Stimulated activated CD4-positive, alpha-beta T cell treated with anti-CD3 and anti-CD28 coated beads, Interleukin-2, amount 100 ng/mL, for 48 hours (primary cell): ENCODE measurements at regions not wholly inside any gene's neighbourhood (a gene's known extent, or its start where the extent isn't known, plus 50 kb on each side); places are given as distances from the start of the nearest gene placed in this dataset.
"Not testable (repeated sequence)": the region's sequence is repeated elsewhere in the genome, so short reads cannot be mapped to it uniquely, and the experiment has no call there.

Experiments
- DNase-seq, 2 donors: peaks; one replicate each; pipeline ENCODE4 v3.0.0-alpha.2; 2020

DNA sequence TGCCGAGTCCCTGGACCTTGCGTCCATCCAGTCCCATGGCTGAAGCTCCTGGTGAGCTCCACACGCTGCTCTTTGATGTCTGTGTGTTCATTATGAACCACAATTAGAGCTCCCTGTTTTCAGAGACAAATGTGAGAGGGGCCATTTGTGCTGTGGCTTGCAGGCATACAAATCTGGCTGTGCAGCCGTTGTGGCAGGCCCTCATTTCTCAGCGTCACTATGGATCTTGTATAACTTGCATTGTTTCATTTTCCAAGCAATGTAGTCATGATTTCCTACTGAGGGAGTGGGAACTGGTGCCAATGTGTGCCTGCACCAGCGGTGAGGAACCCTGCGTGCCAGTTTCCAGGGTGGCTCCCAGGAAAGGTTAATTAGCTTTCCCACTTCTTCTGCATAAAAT, 542.6 kb downstream of the TMEM114 start:
- no peak for DNase-seq

DNA sequence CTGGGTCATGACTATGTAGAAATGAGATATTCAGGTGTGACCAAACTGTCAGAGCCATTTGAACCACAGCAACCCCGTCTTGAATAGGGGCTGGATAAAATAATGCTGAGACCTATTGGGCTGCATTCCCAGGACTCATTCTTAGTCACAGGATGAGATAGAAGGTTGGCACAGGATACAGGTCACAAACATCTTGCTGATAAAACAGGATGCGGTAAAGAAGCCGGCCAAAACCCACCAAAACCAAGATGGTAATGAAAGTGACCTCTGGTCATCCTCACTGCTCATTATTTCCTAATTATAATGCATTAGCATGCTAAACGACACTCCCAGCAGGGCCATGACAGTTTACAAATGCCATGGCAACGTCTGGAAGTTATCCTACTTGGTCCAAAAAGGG, 545.5 kb downstream of the TMEM114 start:
- no peak for DNase-seq

DNA sequence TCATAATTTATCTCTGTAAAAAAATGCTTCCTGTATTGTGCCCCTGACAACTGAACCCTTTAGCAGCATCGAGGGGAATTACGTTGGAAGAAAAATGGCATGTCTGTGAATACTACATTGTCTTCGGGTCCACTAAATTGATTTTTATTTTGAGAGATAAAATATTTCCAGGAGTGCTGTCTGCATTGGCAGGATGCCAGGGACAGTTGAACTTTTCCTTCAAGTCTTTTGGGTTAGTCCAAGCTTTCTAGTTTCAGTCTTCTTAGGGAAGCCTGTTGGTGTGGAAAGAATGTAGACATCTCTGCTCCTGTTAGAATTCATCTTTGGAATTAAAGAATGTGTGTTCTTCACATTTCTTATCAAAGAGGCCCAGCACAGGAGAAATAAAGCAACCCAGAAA, 557.9 kb downstream of the TMEM114 start:
- DNase-seq, result no peak

DNA sequence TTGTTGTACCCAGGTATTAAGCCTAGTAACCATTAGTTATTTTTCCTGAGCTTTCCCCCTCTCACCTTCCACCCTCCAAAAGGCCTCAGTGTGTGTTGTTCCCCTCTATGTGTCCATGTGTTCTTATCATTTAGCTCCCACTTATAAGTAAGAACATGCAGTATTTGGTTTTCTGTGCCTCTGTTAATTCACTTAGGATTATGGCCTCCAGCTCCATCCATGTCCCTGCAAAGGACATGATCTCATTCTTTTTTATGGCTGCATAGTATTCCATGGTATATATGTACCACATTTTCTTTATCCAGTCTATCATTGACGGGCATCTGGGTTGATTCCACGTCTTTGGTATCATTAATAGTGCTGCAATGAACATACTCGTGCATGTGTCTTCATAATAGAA, 560.3 kb downstream of the TMEM114 start:
- DNase-seq, result not testable (repeated sequence)

DNA sequence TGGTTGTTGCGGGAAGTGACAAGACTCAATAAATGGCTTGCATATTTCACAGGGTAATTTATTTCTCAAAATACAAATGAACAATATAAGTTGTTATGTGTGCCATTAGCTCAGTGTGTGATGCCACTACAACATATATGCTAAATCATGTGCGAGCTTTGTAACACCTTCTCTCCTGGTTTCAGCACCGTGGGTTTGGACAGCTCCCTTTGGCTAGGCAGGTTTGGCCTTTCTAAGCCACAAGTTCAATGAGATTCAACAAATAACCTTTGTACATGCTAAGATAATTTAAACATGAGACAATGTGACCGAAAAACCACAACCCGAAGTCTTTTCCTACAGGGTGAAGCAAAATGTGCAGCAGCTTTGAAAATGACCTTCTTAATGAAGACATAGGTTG, 563.9 kb downstream of the TMEM114 start:
- no peak for DNase-seq

DNA sequence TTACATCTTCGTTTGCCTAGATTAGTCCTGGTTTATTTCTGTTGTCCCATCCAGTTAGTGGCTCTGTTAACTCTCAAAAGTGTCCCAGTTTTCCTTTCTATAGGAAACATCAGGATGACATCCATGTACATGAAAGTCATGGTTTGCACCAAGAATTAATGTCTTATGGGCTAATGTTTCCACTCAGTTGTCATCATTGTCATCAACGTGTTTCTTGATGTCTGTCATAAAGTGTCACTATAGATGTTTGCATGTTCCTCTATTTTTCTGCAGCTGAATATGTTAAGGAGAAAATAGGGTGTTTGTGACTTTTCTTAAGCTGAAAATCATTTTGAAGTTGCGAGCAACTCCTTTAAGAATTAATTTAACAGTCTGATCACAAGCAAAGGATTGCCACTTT, 567.0 kb downstream of the TMEM114 start:
- DNase-seq, result no peak

DNA sequence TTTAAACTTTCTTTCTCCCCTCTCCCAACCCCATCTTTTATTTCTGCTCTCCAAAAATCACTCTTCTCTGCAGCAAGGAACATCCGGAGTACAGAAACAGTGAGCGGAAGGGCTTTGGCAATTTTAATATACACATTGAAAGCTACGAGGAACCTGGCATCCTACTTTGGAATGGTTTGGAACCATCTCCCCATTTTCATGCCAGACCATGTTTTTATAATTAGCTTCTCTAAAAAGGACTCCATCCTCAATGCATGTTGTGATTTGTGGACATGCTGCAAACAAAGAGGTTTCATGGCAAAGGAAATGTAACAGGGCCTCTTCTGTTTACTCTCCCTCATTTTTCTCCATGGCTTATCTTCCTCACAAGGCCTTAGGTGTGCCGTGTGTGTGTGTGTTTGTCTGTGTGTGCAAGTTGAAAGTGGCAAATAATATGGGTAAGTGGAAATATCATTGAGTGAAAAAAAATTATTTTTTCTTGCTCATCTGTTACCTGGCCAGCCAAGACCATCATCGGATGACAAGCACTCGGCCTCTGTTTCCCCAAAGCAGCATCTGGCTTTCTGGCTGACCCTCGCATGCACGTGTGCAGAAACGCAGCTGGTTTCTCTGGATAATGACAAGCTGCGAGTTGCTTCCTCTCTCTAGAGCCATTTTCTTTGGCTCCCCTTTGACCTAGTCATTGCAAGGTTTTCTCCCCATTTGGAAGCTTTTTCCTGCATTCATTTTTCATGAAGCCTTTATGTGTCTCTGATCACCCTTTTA, 585.0 kb downstream of the TMEM114 start:
- no peak for DNase-seq

DNA sequence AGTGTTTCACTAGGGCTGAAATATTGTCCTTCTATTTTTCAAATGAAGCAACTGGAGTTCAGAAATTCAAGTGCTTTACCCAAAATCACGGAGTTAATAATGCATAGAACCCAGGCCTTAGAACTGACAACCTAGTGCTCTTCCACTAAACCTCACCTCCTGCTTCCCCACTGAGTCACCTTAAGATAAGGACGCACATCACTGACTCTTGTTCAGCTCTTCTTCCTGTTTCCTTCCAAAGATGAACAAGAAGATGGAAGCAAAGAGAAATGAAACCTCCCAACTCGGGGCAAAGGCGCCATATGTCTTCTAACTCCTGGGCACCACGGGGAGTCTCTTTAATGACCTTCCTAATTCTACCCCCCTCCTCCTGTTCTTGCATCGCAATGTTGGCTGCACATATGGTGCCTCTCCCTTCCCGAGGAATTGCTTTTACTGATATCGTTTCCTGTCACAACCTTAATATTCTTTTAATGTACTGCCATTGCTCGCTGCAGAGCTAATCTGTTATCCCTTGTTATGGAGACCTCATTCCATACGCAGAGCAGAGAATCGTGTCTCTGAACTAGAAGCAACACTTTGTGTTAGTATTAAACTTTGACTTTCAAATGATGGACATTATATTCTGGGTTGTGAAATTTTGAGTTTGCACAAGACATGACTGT, 591.4 kb downstream of the TMEM114 start:
- no peak for DNase-seq

DNA sequence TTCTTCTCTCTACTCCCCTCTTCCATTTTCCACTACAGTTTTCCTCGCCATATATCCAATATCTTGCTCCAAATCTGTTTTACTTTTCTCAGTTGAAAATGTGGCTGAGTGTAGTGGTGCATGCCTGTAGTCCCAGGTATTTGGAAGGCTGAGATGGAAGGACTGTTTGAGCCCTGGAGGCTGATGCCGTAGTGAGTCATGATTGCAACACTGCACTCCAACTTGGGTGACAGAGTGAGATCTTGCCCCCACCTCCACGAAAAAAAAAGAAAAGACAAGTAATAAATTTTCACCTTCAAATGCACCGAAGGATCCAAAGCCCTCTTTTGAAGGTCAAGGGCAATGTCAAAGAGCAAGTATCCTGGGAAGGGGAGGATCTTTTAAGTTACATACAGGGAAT, 592.3 kb downstream of the TMEM114 start:
- DNase-seq, result no peak

DNA sequence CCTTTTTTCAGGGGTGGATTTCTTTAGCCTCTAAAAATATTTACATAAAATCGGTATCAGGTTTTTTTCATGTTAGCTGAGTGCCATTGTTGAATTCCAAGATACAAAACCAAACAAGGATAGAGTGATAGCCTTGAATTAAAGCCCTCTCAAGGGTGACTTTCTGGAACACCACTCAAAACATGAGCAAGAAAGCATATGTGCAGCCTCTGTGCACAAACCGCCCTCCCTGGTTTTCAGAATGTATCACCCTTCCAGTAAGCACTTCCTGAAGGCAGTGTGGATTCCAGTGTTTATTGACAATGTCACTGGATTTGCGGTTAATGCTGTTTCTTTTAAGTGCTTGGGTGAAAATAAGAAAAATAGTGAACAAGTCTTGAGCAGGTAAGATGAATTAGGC, 597.7 kb downstream of the TMEM114 start:
- no peak for DNase-seq

DNA sequence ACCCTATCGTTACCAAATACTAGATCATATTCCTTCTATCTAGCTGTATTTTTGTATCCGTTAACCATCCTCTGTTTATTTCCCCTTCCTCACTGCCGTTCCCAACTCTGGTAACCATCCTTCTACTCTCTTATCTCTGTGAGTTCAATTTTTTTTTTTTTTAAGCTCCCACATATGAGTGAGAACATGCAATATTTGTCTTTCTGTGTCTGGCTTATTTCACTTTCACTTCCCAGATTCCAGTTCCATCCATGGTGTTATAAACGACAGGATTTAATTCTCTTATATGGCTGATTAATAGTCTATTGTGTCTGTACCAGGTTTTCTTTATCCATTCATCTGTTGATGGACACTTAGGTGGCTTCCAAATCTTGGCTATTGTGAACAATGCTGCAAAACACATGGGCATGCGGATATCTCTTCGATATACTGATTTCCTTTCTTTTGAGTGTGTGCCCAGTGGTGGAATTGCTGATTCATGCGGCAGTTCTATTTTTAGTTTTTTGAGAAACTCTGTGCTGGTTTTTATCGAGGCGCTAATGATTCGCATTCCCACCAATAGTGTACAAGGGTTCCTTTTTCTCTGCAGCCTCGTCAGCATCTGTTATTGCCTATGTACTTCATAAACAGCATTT, 599.6 kb downstream of the TMEM114 start:
- DNase-seq, result no peak

DNA sequence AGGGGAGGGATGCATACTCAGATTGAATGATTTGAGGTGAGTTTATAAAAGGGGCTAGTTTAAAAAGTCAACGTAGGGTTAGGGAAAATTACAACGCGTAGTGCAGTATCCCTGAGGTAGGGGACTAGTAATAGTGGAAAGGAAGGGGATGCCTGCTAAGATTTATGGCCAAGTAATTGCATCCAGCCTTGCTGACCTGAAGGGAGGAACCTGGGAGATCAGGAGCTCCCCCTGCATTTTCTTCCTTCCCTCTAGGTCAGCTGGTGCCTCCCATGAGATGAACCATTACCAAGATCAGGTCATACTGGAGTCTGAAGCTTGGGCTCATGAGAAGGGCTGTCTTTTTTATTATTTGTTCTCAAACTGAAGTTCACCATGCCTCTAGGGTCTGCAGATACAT, 606.6 kb downstream of the TMEM114 start:
- DNase-seq, result no peak

DNA sequence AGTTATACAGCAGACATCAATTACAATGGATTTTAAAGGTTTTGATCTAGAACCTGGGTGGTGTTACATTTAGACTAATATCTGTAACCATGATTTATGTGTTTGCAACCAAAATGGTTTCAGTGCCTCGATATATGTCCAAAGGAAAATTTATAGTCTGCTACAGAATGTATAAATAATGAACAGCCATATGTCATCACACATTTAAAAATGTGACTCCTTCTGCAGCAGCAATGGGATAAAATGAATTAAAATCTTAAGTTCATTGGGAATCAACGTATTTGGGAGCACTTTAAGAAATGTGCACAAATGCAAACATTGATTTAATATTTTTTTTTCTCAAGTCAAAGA, 610.2 kb downstream of the TMEM114 start:
- DNase-seq, result no peak

DNA sequence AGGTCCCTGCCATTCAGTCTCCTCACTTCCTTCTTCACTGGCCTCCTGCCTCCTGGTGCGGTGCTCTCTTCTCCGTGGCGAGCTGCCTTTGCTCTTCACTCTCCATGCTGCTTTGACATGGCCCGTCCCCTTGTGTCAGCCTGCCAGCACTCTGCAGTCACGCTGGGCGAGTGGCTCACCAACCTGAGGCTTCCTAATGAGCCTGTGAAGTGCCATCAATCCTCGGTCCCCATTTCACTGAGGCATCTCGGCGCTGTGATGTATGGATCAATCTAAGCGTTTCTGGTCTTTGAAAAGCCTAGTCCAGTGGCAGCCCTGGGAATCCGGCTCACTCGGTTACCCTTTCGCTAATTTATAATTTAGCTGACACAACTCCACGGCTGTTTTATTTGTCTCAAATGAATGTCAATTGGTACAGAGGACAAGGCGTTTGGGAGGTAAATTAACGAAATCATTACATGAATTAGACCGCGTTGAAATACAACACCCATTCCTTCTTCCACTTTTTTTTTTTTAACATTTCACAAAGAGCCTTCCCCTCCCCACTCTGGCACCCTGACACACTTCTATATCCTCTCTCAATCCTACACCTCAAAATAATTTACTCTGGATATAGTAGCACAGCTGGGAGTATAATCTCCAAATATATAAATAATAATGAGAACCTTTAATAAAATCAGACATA, 610.7 kb downstream of the TMEM114 start:
- no peak for DNase-seq

DNA sequence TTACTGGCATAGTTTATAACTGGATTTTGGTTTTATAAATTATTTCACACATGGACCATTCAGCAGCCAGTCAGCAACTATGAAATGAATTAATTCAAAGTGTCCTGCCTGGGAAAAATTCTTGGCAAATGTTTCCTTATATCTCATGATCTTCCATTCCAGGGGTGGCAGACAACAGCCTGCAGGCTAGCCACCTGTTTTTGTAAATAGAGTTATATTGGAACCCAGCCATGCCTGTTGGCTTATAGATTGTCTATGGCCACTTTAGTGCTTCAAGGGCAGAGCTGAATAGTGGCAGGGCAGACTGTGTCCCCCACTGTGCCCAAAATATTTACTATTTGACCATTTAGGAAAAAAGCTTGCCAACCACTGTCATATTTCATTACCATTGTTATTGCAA, 613.7 kb downstream of the TMEM114 start:
- no peak for DNase-seq

DNA sequence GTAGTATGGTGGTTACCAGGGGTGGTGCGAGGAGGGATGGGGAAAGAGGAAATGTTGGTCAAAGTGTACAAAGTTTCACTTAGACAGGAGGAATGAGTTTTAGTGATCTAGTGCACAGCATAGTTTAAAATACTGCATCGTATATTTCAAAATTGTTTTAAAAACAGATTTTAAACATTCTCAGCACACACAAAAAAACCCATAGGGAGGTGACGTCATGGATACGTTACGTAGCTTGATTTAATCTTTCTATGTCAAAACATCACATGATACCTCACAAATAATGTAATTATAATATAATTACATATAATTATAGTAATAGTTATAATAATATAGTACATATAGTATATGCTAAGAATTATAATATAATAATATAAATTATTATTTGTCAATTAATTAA, 614.2 kb downstream of the TMEM114 start:
- no peak for DNase-seq

DNA sequence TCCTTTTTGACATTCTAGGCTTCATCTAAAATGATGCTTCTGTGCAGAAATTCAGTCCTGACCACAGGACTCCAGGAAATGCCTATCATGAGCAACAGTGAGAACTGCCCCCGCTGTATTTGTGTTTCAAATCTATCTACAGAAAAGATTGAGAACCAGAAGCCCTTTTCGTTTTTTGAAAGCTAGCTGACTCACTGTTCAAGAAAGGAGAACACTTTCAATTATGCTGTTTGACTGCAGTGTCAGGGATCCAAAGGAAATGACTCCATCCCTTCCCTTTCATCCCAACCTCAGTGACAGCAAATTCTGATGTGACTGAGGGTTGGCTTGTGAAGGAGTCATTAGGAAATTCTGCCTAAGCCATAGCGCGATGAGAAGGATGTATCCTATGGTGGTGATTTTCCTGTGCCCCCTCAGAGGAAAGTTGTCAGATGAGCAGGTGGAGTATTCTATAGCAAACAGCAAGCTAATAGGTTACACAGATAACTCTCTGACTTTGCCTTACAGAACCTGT, 622.3 kb downstream of the TMEM114 start:
- DNase-seq, result no peak

DNA sequence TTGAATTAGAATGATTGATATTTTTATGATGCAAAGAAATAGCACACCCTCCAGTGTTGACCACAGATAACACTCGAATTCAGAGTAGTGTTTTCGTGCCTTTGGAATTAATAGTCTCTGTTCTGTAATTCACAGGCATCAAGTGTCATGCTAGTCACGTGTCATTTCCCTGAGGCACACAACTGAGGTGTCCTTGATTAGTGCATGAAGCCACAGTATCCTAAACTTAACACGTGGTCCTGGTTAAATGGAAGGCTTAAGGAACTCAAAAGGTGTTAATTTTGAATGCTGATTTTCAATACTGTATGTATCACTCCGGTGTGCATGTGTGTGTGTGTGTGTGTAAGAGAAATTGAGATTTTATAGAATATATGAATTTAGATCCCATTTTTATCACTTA, 625.6 kb downstream of the TMEM114 start:
- DNase-seq, result no peak

DNA sequence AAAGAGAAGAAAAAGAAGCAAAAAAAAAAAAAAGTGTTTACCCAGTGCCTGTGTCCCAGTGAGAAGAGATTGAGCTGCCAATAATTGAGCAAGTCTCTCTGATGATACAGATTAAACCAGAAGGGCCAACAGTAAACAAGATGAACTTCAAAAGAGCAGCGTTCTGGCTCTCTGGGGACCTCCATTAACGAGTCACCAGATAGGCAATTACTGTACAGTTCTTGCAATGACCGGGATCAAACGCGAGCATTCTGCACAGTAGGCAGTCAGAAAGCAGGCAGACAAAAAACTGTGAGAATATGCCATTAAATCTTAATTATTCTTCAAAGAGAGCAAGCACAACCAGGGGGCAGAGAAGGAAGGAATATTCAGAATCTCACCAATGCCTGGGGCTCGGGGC, 626.1 kb downstream of the TMEM114 start:
- DNase-seq, result no peak

DNA sequence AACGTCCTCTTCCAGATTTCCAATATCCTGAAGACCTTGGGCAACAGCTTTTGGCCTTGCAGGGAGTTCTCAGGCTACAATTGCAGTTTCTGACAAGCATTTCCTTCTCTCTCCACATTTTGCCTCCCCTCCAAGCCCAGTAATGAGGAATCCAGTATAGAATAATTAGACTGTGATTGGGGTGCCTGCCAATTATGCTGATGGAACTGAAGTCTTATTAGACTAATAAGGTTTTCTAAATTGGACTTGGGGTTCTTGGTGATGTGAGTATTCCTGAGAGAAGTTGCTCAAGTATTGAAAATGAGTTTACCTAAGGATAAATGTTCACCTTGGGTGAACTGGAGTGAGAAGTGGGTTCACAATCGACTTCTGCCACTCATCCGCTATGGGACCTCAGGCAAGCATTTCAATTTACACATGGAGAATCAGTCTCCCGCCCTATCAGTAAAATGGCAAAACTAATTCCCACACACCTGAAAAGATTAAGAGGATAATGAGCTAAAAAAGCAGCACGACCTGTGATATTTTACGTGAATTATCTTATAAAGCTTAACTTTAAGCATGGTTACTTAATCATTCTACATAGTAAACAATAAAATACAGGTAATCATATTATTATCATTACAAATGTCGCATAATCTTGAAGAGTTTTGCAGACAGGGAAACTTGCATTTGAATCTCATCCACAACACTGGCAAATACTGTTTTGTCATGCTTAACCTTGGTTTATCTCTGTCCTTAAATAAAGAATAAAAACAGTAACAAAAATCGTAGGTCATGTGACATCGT, 628.0 kb downstream of the TMEM114 start:
- DNase-seq, result no peak

DNA sequence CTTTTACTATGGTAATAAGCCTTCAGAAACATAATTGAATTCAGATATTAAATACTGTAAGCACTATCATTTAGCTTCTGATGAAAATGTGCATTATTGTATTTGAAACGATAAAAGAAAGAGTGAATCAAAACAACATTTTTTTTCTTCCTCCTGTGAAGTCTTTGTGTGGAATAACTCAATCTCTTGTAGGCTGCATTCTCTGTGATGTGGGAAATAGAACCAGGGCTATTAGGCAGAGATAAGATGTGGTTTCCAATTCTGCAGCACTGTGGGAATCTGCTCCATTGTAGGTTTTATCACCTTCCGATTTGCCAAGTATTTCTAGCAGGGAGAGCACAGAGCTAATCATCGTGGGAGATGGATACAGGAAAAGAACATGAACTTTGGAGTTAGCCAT, 624.5 kb downstream of the RBFOX1 start:
- no peak for DNase-seq

DNA sequence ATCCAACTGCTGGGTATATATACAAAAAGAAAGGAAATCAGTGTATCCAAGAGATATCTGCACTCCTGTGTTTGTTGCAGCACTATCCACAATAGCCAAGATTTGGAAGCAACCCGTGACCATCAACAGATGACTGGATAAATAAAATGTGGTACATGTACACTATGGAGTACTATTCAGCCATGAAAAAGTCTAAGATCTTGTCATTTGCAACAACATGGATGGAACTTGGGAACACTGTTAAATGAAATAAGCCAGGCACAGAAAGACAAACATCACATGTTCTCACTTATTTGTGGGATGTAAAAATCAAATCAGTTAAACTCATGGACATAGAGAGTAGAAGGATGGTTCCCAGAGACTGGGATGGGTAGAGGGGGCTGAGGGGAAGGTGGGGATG, 620.7 kb downstream of the RBFOX1 start:
- no peak for DNase-seq

DNA sequence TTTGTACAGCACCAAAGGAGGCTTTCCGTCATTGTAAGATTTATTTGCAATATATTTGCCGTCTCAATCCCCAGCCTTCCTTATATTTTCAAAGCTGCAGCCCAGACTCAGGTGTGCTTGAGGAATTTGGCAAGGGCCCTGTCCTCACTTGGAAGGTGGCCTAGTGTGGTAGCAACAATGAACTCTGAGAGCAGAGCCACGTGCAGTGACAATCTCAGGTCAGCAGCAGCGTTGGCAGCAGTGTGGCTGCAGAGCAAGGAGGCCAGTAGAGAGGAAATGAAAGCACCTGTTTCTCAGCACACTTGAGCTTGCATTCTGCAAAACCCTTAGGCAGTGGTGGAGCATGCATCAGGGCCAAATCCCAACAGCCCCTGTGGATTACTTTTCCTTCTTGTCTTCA, 613.5 kb downstream of the RBFOX1 start:
- DNase-seq, result no peak
